SK-N-SH treated with all-trans-retinoic acid at 6 μM for 48 hours (cell line): ENCODE measurements at regions not wholly inside any gene's neighbourhood (a gene's known extent, or its start where the extent isn't known, plus 50 kb on each side); places are given as distances from the start of the nearest gene placed in this dataset.

Experiments
- ATAC-seq: fragments of 200-7000 bp; cut with Tn5 transposase; 3 replicates; pipeline ENCODE4 v1.9.1; 2020; ENCODE audit warnings: mild to moderate bottlenecking, moderate library complexity
- BACH2 ChIP-seq: fragments of 250-450 bp; sonication (Bioruptor Pico); IDR thresholded peaks from 2 replicates; pipeline ENCODE4 v1.9.0; 2021; ENCODE audit warnings: mild to moderate bottlenecking, borderline replicate concordance
- CREB5 ChIP-seq: fragments of 250-450 bp; sonication (Bioruptor Pico); IDR thresholded peaks from 2 replicates; pipeline ENCODE4 v1.5.1; 2020; ENCODE audit warnings: low read depth, mild to moderate bottlenecking, moderate library complexity
- CSDC2 ChIP-seq: fragments of 250-450 bp; sonication (Bioruptor Pico); IDR thresholded peaks from 2 replicates; pipeline ENCODE4 v1.5.0; 2020; ENCODE audit warnings: mild to moderate bottlenecking, moderate library complexity
- CSRNP3 ChIP-seq: fragments of 250-450 bp; sonication (Bioruptor Pico); IDR thresholded peaks from 2 replicates; pipeline ENCODE4 v1.5.1; 2021; ENCODE audit warnings: mild to moderate bottlenecking, moderate library complexity
- ESRRG ChIP-seq: fragments of 250-450 bp; sonication (Bioruptor Pico); IDR thresholded peaks from 2 replicates; pipeline ENCODE4 v1.6.1; 2021; ENCODE audit warnings: mild to moderate bottlenecking
- GLIS3 ChIP-seq: fragments of 250-450 bp; sonication (Bioruptor Pico); IDR thresholded peaks from 2 replicates; pipeline ENCODE4 v1.5.0; 2020; ENCODE audit warnings: mild to moderate bottlenecking, moderate library complexity
- OSR1 ChIP-seq: fragments of 250-450 bp; sonication (Bioruptor Pico); IDR thresholded peaks from 2 replicates; pipeline ENCODE4 v1.8.0; 2022; ENCODE audit warnings: moderate library complexity, mild to moderate bottlenecking, inconsistent platforms
- PATZ1 ChIP-seq: fragments of 250-450 bp; sonication (Bioruptor Pico); IDR thresholded peaks from 2 replicates; pipeline ENCODE4 v1.8.0; 2020; ENCODE audit warnings: mild to moderate bottlenecking, moderate library complexity, borderline replicate concordance
- POU6F1 ChIP-seq: fragments of 250-450 bp; sonication (Bioruptor Pico); IDR thresholded peaks from 2 replicates; pipeline ENCODE4 v1.8.0; 2021; ENCODE audit warnings: low read depth, mild to moderate bottlenecking, moderate library complexity, borderline replicate concordance
- SNAI2 ChIP-seq: fragments of 250-450 bp; sonication (Bioruptor Pico); IDR thresholded peaks from 2 replicates; pipeline ENCODE4 v1.5.0; 2020; ENCODE audit warnings: mild to moderate bottlenecking, moderate library complexity
- ZFP3 ChIP-seq: fragments of 250-450 bp; sonication (Bioruptor Pico); IDR thresholded peaks from 2 replicates; pipeline ENCODE4 v1.5.0; 2020; ENCODE audit warnings: mild to moderate bottlenecking, moderate library complexity
- ZFP30 ChIP-seq: fragments of 450-650 bp; formaldehyde crosslinking; IDR thresholded peaks from 2 replicates; pipeline ENCODE4 v1.5.0; 2022; ENCODE audit warnings: mild to moderate bottlenecking, moderate library complexity
- ZNF565 ChIP-seq: fragments of 450-650 bp; formaldehyde crosslinking; conservative IDR thresholded peaks from 2 replicates; pipeline ENCODE4 v1.5.0; 2020; ENCODE audit warnings: low read depth, mild to moderate bottlenecking, moderate library complexity
- ZNF70 ChIP-seq: fragments of 450-650 bp; formaldehyde crosslinking; IDR thresholded peaks from 2 replicates; pipeline ENCODE4 v1.5.0; 2020; ENCODE audit warnings: mild to moderate bottlenecking, moderate library complexity

GRCh38 chr12:62078020-62078419 is 182.2 kb upstream of the USP15 start:
- no peak for ATAC-seq
- TF ChIP-seq ESRRG (CRISPR knock-in tag) (no peak), ZFP3 (CRISPR knock-in tag) (no peak), POU6F1 (no peak), CSDC2 (CRISPR knock-in tag) (no peak), CSRNP3 (CRISPR knock-in tag) (no peak), ZFP30 (no peak), PATZ1 (no peak), SNAI2 (CRISPR knock-in tag) (no peak), BACH2 (CRISPR knock-in tag) (no peak), ZNF70 (CRISPR knock-in tag) (no peak), GLIS3 (CRISPR knock-in tag) (no peak), CREB5 (CRISPR knock-in tag) (no peak)

- TF ChIP-seq CREB5 (CRISPR knock-in tag) (no peak), POU6F1 (no peak), BACH2 (CRISPR knock-in tag) (no peak), PATZ1 (no peak), CSRNP3 (CRISPR knock-in tag) (no peak), OSR1 (CRISPR knock-in tag) (no peak), SNAI2 (CRISPR knock-in tag) (no peak), ZFP3 (CRISPR knock-in tag) (no peak), ZFP30 (no peak), ESRRG (CRISPR knock-in tag) (no peak)
- ATAC-seq, result no peak
Observed at GRCh38 chr12:62082448-62082847, 177.8 kb upstream of the USP15 start.

GRCh38 chr12:62098132-62098531 is 162.1 kb upstream of the USP15 start:
- TF ChIP-seq CSRNP3 (CRISPR knock-in tag), result no peak
- TF ChIP-seq ZNF565, result no peak
- no peak for TF ChIP-seq GLIS3 (CRISPR knock-in tag)
- TF ChIP-seq ESRRG (CRISPR knock-in tag), result no peak
- no peak for ATAC-seq
